GM19238 (cell line): ENCODE measurements at regions not wholly inside any gene's neighbourhood (a gene's known extent, or its start where the extent isn't known, plus 50 kb on each side); places are given as distances from the start of the nearest gene placed in this dataset.
A peak's percentile ranks its signal among the peaks of the same experiment; 100 is the strongest.
"Not testable (repeated sequence)": the region's sequence is repeated elsewhere in the genome, so short reads cannot be mapped to it uniquely, and the experiment has no call there.

Experiments used
- DNase-seq: peaks from one replicate; pipeline ENCODE4 v3.0.0; 2011; ENCODE audit warnings: low spot score; ENCODE audit not compliant: insufficient read length

- peak; percentile 38 for DNase-seq
These were observed 159.3 kb upstream of the TNFAIP3 start for GRCh38 chr6:137707590-137708360.

GRCh38 chr6:137708481-137708880 lies 158.6 kb upstream of the TNFAIP3 start:
- DNase-seq = no peak

DNA sequence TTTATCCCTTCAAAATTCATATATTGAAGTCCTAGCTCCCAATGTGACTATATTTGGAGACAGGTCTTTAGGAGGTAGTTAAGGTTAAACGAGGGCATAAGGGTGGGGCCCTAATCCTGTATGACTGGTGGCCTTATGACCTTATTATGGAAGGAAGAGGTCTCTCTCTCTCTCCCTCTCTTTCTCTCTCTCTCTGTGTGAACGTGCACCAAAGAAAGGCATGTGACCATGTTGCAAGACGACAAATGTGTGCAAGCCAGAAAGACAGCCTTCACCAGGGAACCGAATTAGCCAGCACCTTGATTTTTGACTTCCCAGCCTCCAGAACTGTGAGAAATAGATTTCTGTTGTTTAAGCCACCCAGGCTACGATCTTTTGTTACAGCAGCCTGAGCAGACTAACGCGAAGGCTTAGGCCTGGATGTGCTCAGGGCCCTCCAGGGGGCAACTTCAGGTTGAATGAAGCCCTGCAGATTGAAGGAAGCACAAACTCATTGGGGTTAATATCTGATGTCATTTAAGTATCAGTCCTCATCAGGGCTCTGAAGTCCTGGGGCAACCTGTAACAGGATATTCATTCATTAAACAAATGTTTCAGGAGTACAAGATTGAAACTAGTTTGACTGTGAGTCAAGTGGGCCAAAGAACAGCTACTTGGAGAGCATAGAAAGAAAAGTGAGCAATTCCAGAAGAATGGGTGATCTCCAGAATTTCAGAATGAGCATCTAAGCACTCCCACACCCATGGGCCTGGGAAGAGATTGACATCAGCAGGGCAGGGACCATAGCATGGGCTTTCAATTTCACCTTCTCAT lies 157.4 kb upstream of the TNFAIP3 start:
- no peak for DNase-seq

- no peak for DNase-seq
These were observed 155.1 kb upstream of the TNFAIP3 start for GRCh38 chr6:137711972-137712371.

DNA sequence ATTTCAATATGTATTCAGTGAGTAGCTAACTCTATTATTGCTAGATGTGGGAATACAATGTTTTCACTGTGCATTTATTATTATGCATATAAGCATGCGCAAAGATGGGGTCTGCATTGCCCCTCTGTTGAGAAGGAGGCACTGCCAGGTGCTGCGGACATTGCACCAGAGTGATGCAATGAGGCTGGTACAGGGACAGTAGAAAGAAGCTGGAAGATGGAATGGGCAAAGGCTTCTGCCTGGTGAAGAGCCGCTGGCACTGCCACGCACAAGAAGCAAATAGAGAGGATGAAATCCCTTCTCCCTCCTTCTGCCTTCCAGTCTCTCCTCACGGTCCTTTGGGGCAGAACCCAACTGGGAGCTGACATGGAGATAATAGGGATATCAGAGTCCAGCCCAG lies 154.5 kb upstream of the TNFAIP3 start:
- DNase-seq = no peak

- no peak for DNase-seq
These were observed 151.4 kb upstream of the TNFAIP3 start for GRCh38 chr6:137715589-137716045.

- no peak for DNase-seq
These were observed 149.7 kb upstream of the TNFAIP3 start for GRCh38 chr6:137717074-137718073.

DNA sequence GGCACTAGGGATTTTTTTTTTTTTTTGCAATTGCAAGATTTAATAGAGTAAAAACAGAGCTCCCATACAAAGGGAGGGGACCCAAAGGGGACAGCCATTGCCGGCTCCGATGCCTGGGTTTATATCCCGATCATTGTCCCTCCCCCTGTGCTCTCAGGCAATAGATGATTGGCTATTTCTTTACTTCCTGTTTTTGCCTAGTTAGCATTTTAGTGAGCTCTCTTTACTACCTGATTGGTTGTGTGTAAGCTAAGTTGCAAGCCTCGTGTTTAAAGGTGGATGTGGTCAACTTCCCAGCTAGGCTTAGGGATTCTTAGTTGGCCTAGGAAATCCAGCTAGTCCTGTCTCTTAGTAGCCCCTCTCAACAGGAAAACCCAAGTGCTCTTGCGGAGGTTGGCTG lies 148.2 kb upstream of the TNFAIP3 start:
- not testable (repeated sequence) for DNase-seq

DNA sequence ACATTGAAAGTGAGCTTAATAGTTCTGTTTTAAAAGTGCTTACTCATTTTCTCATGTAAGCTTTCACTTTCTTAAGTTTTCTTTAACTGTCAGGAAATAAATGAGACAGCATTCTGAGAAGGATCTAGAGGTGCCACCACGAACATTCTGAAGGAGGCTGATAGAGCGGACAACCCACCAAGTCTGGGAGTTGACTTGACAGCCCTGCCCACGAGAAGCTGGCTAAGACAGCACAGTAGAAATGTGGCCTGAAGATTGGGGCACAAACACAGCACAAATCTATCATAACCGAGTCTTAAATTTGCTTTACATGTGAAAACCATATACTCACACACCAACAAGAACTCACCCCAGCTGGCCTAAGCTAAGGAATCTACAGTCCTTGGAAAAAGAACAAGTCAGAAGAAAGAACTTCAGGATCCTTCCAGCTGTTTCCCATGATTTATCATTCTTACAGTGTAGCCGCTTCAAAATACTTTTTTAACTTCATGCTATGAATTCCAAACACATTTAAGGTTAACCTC lies 144.2 kb upstream of the TNFAIP3 start:
- DNase-seq = no peak

GRCh38 chr6:137723273-137724017 lies 143.6 kb upstream of the TNFAIP3 start:
- no peak for DNase-seq

DNA sequence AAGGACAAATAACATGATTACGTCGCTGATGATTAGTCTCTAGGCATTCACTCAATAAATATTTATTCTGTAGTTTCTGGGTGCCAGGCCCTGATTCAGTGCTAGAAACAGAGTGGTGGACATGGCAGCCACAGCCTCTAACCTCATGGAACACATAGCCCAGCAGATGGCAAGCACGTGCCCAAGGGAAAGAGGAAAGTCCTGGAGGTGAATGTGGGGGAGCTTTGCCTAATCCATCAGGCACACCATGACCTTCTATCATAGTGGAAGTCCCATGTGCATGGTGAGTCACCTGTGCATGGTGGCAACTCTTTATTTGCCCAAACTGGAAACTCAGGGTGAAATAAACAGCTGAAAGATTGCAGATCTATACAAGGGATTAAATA lies 143.0 kb upstream of the TNFAIP3 start:
- no peak for DNase-seq

DNA sequence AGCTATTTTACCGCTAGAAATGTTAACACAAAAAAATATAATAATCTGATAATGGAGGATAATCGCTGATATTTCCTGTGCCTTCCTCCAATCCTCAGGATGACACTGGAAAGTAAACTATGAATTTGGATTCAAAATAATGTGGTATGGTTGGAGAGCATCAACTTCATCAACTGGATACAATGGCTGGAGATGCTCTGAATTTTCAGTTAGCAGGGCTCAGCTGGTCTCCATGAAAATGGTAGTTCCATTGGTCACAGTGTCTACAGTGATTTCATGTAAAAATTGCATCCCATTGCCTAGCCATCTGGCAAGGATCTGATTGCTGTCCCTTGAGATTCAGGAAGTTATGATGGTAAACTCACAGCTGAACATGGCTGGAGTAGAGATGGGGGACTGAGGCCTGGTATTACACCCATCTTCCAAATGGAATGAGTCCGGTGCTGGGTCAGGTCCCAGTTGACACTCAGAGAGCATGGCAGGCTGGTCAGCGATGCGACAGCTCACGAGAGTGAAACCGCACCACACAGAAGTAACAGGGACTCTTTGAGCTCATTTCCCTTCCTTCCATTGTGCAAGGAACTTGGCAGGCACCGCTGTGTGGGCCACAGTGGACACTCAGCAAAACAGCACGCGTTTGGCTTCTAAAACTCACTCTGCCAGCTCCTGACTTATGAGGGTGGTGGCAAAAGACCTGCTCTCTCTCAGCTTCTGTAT lies 142.4 kb upstream of the TNFAIP3 start:
- DNase-seq = no peak

DNA sequence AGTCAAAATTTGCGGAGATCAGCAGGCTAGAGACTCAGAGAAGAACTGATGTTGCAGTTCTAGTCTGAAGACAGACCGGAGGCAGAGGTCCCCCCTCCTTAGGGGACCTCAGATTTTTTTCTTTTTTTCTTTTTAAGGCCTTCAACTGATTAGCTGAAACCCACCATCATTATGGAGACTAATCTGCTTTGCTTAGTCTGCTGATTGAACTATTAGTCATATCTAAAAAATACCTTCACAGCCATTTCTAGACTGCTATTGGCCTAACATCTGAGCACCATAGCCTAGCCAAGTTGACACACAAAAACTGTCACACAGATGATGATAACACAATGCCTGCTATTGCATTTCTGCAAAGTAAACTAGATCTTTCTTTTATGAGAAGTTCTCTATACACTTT lies 141.1 kb upstream of the TNFAIP3 start:
- DNase-seq = no peak

GRCh38 chr6:137726582-137726981 lies 140.5 kb upstream of the TNFAIP3 start:
- DNase-seq = no peak

DNA sequence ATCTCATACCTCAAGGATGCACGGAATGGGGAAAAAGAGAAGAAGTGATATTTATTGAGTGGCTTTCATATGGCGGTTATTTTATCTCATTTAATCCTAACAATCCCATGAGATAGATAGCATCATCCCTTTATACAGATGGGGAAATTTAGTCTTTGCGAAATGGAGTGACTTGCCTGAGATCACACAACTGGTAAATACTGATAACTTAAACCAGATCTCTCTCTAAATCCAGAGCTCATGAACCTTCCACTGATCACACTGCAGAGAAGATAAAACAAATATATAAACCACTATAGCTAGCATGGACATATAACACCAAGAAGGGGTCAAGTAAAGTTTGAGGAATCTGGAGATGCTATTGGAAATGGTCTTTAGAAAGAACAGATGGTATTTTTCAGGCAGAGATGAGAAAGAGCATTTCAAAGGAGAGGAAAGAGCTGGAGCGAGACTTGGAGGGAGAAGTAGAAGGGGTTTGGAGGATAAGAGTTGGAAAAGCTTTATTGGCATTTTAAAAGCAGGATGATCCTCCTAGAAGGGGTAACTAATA lies 139.8 kb upstream of the TNFAIP3 start:
- DNase-seq = no peak

DNA sequence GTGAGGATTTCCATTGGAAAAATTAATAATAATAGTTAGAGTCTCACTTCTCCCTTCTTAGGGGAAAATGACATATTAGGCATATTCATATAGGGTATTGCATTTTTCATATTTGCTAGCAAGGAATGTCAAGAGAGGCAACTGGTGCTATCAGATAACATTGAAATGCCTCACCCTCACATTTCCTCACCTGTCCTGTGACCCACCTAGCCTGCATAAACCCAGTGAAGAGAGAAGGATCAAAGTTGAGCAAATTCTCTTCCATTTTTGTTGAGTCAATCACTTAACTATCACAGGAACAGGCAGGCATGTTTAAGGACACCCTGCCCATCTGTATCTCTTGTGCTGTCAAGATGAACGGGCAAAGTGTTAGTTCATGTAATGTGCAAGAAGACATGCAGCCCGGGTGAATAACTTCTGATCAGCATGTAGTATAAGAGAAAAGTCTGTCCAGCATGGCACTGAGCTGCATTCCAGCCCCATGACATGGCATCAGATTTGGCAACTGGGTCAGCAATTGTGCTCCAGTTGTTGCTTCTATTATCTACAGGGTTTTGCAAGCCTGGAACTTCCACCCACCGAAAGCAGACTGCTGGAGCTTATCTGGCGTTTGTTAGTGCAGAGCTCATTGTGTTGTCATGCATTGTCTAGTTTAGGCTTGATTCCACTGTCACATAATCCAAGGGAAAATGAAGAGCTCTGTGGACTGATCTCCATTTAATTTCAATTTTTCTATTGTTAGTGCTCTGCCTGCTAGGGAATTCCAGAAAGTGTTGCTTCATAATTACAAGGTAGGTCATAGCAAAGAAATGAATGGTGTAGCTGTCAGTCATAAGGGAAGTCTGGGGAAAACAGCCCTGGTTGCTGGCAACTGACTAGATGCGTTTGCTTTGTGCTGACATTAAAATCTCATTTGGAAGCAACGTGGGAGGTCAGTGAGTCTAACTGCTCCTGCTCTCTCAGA lies 138.4 kb upstream of the TNFAIP3 start:
- no peak for DNase-seq

GRCh38 chr6:137729866-137730629 lies 137.0 kb upstream of the TNFAIP3 start:
- DNase-seq = no peak

- DNase-seq = no peak
These were observed 135.5 kb upstream of the TNFAIP3 start for GRCh38 chr6:137731600-137731959.
